Stromal cell of bone marrow (primary cell): ENCODE measurements at regions not wholly inside any gene's neighbourhood (a gene's known extent, or its start where the extent isn't known, plus 50 kb on each side); places are given as distances from the start of the nearest gene placed in this dataset.

Experiments
- DNase-seq: peaks from one replicate; pipeline ENCODE4 v3.0.0-alpha.2; 2012; ENCODE audit warnings: low read depth

- no peak for DNase-seq
Observed at GRCh38 chr1:115203287-115203686, 114.0 kb upstream of the TSPAN2 start.

GRCh38 chr1:115201598-115201997 lies 112.3 kb upstream of the TSPAN2 start:
- DNase-seq = no peak

- DNase-seq = no peak
Observed at GRCh38 chr1:115199416-115200132, 110.3 kb upstream of the TSPAN2 start.

- no peak for DNase-seq
Observed at GRCh38 chr1:115198938-115199337, 109.6 kb upstream of the TSPAN2 start.

- no peak for DNase-seq
Observed at GRCh38 chr1:115196296-115196695, 107.0 kb upstream of the TSPAN2 start.

- DNase-seq = no peak
Observed at GRCh38 chr1:115194506-115194905, 105.2 kb upstream of the TSPAN2 start.

GRCh38 chr1:115193046-115193828 lies 103.9 kb upstream of the TSPAN2 start:
- no peak for DNase-seq

GRCh38 chr1:115192200-115192767 lies 103.0 kb upstream of the TSPAN2 start:
- DNase-seq = no peak

- DNase-seq = no peak
Observed at GRCh38 chr1:115191691-115192090, 102.4 kb upstream of the TSPAN2 start.

- no peak for DNase-seq
Observed at GRCh38 chr1:115190540-115191170, 101.4 kb upstream of the TSPAN2 start.

GRCh38 chr1:115189814-115190539 lies 100.7 kb upstream of the TSPAN2 start:
- DNase-seq = peak; percentile 94

GRCh38 chr1:115188680-115189395 lies 99.5 kb upstream of the TSPAN2 start:
- DNase-seq = no peak

GRCh38 chr1:115186711-115187265 lies 97.5 kb upstream of the TSPAN2 start:
- DNase-seq = no peak

- DNase-seq = no peak
Observed at GRCh38 chr1:115185336-115185735, 96.0 kb upstream of the TSPAN2 start.

- no peak for DNase-seq
Observed at GRCh38 chr1:115184951-115185331, 95.6 kb upstream of the TSPAN2 start.

- DNase-seq = no peak
Observed at GRCh38 chr1:115184260-115184950, 95.1 kb upstream of the TSPAN2 start.

GRCh38 chr1:115183721-115184259 lies 94.5 kb upstream of the TSPAN2 start:
- no peak for DNase-seq

- no peak for DNase-seq
Observed at GRCh38 chr1:115183158-115183557, 93.9 kb upstream of the TSPAN2 start.

- DNase-seq = no peak
Observed at GRCh38 chr1:115182012-115182715, 92.9 kb upstream of the TSPAN2 start.

- DNase-seq = no peak
Observed at GRCh38 chr1:115181231-115181630, 91.9 kb upstream of the TSPAN2 start.
